Esophagus muscularis mucosa (tissue), 3 donors: ENCODE measurements at regions not wholly inside any gene's neighbourhood (a gene's known extent, or its start where the extent isn't known, plus 50 kb on each side); places are given as distances from the start of the nearest gene placed in this dataset.

Experiments used
- CTCF ChIP-seq, 3 experiments: fragments of 200-600 bp in 2 of 3; fragments of 450-650 bp in 1 of 3; sonication (generic) in 2 of 3; IDR thresholded peaks; one replicate each; pipeline ENCODE4 v1.5.1; 2017 to 2019; ENCODE audit warnings: antibody characterized with exemption in 3 of 3, mild to moderate bottlenecking in 2 of 3, moderate library complexity in 1 of 3
- EP300 ChIP-seq: sonication (generic); formaldehyde crosslinking; IDR thresholded peaks from one replicate; pipeline ENCODE4 v1.6.1; 2017; ENCODE audit warnings: antibody characterized with exemption

DNA sequence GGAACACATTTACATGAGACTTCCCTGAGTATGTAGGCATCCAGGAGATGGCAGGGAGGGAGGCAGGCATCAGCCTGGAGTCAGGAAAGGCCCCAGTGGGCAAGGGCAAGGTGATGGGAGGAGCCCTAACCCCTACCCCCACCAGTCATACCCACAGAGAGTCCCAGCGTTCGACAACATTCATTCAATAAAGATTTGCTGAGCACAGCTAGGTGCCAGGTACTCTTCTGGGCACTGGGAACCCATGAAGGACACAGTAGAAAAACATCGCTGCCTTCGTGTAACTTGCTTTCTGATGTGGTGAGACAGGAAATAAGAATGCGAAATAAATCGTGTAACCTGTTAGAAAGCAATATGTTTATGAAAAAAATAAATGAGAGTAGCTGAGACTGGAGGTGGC lies 77.3 kb upstream of the GADD45A start:
- TF ChIP-seq EP300 (no peak), CTCF (IDR thresholded peaks at IDR 0.05) (no peak)
